Activated CD8-positive, alpha-beta T cell treated with anti-CD3 and anti-CD28 coated beads, Interleukin-2, amount 10 ng/mL, durations not matched to agents 7 days and 5 days (primary cell): ENCODE measurements at regions not wholly inside any gene's neighbourhood (a gene's known extent, or its start where the extent isn't known, plus 50 kb on each side); places are given as distances from the start of the nearest gene placed in this dataset.
A peak's percentile ranks its signal among the peaks of the same experiment; 100 is the strongest.
"Not testable (repeated sequence)": the region's sequence is repeated elsewhere in the genome, so short reads cannot be mapped to it uniquely, and the experiment has no call there.

Source experiments
- ATAC-seq: fragments of 150-1000 bp; cut with Tn5 transposase; one replicate; pipeline ENCODE4 v1.10.0; 2021; ENCODE audit warnings: moderate library complexity
- CTCF ChIA-PET: fragments of 350-600 bp; sonication (Branson Sonifier 250); formaldehyde crosslinking; loops from one replicate; lab custom pipeline; 2021; ENCODE audit warnings: antibody characterized with exemption; lab: Charles Lee
- POLR2A ChIA-PET: fragments of 350-600 bp; sonication (Branson Sonifier 250); formaldehyde crosslinking; loops from one replicate; lab custom pipeline; 2021; ENCODE audit warnings: antibody characterized with exemption; lab: Charles Lee
- DNase-seq: peaks from one replicate; pipeline ENCODE4 v3.0.0-alpha.2; 2020
- H3K27ac Mint-ChIP-seq: one replicate; pipeline ENCODE4 v1.8.0; 2021; ENCODE audit warnings: mild to moderate bottlenecking, mixed read lengths
- H3K27me3 Mint-ChIP-seq: one replicate; pipeline ENCODE4 v1.8.0; 2021; ENCODE audit warnings: low read depth, mixed read lengths
- H3K36me3 Mint-ChIP-seq: one replicate; pipeline ENCODE4 v1.8.0; 2021; ENCODE audit warnings: low read depth, mixed read lengths
- H3K4me1 Mint-ChIP-seq: one replicate; pipeline ENCODE4 v1.8.0; 2021; ENCODE audit warnings: low read depth, mixed read lengths
- H3K4me3 Mint-ChIP-seq: one replicate; pipeline ENCODE4 v1.8.0; 2021; ENCODE audit warnings: mild to moderate bottlenecking, mixed read lengths
- H3K9me3 Mint-ChIP-seq: one replicate; pipeline ENCODE4 v1.8.0; 2022; ENCODE audit warnings: mixed read lengths; ENCODE audit not compliant: insufficient read depth

- ChIA-PET CTCF (no interaction called here), POLR2A (no interaction called here)
- DNase-seq (no peak), ATAC-seq (no peak)
- no peaks in the 10 kb centered on the region for H3K9me3 Mint-ChIP-seq
- no peak overlapping the region for H3K4me3 Mint-ChIP-seq
- H3K27me3 Mint-ChIP-seq = peaks cover 2% of the 10 kb centered on the region
- H3K4me1 Mint-ChIP-seq = peaks cover 16% of the 10 kb centered on the region
- no peaks in the 10 kb centered on the region for H3K36me3 Mint-ChIP-seq
- H3K27ac Mint-ChIP-seq = no peak overlapping the region
Observed at GRCh38 chr13:48810013-48810412, 156.3 kb downstream of the CYSLTR2 start.

GRCh38 chr13:48813518-48813917, 159.8 kb downstream of the CYSLTR2 start:
- ChIA-PET CTCF (no interaction called here), POLR2A (no interaction called here)
- Mint-ChIP-seq H3K36me3 (no peaks in the 10 kb centered on the region), H3K27ac (no peak overlapping the region), H3K4me1 (peaks cover 13% of the 10 kb centered on the region), H3K27me3 (peaks cover 2% of the 10 kb centered on the region), H3K4me3 (no peak overlapping the region), H3K9me3 (no peaks in the 10 kb centered on the region)
- ATAC-seq = no peak
- no peak for DNase-seq

GRCh38 chr13:48816700-48817099, 159.0 kb upstream of the FNDC3A start:
- peaks cover 13% of the 10 kb centered on the region for H3K4me1 Mint-ChIP-seq
- CTCF ChIA-PET = interaction anchor here (0.8 to 1.3 kb wide), 3 partner anchors 13 to 27 kb away, joined by 3 to 5 read pairs (median 3); no protein-coding TSS in a partner anchor
- no peak overlapping the region for H3K27ac Mint-ChIP-seq
- peak overlapping the region; percentile 50 for H3K4me3 Mint-ChIP-seq
- ATAC-seq = no peak
- no peak for DNase-seq
- POLR2A ChIA-PET = interaction anchor here (1.1 kb wide), 1 partner anchor 159 kb away, joined by 3 read pairs; the partner anchor contains the start of gene FNDC3A
- peaks cover 2% of the 10 kb centered on the region for H3K27me3 Mint-ChIP-seq
- no peaks in the 10 kb centered on the region for H3K36me3 Mint-ChIP-seq
- H3K9me3 Mint-ChIP-seq = no peaks in the 10 kb centered on the region

GRCh38 chr13:48817166-48817802, 158.4 kb upstream of the FNDC3A start:
- ChIA-PET CTCF (interaction anchor here (0.7 to 1.3 kb wide), 4 partner anchors 13 to 780 kb away, joined by 3 to 5 read pairs (median 3); partner anchors contain the start of gene NUDT15), POLR2A (interaction anchor here (1.0 to 1.1 kb wide), 2 partner anchors 12 to 159 kb away, joined by 3 read pairs; partner anchors contain the start of gene FNDC3A)
- no peaks in the 10 kb centered on the region for H3K9me3 Mint-ChIP-seq
- peaks cover 2% of the 10 kb centered on the region for H3K27me3 Mint-ChIP-seq
- peak overlapping the region; percentile 40 for H3K27ac Mint-ChIP-seq
- DNase-seq (no peak), ATAC-seq (peak; percentile 47)
- H3K36me3 Mint-ChIP-seq = no peaks in the 10 kb centered on the region
- peak overlapping the region; percentile 50 for H3K4me3 Mint-ChIP-seq
- H3K4me1 Mint-ChIP-seq = peaks cover 13% of the 10 kb centered on the region

- Mint-ChIP-seq H3K4me1 (peaks cover 13% of the 10 kb centered on the region), H3K27ac (no peak overlapping the region), H3K27me3 (no peaks in the 10 kb centered on the region), H3K9me3 (no peaks in the 10 kb centered on the region), H3K36me3 (no peaks in the 10 kb centered on the region), H3K4me3 (no peak overlapping the region)
- ATAC-seq (no peak), DNase-seq (no peak)
- ChIA-PET POLR2A (no interaction called here), CTCF (interaction anchor here (0.7 kb wide), 1 partner anchor 781 kb away, joined by 3 read pairs; the partner anchor contains the start of gene NUDT15)
Observed at GRCh38 chr13:48818495-48819356, 157.0 kb upstream of the FNDC3A start.

GRCh38 chr13:48819376-48819775, 156.3 kb upstream of the FNDC3A start:
- Mint-ChIP-seq H3K9me3 (no peaks in the 10 kb centered on the region), H3K27me3 (no peaks in the 10 kb centered on the region), H3K4me3 (no peak overlapping the region), H3K36me3 (no peaks in the 10 kb centered on the region), H3K4me1 (peaks cover 13% of the 10 kb centered on the region), H3K27ac (no peak overlapping the region)
- no peak for ATAC-seq
- ChIA-PET POLR2A (no interaction called here), CTCF (no interaction called here)
- no peak for DNase-seq

GRCh38 chr13:48819899-48820298, 155.8 kb upstream of the FNDC3A start:
- POLR2A ChIA-PET = no interaction called here
- ATAC-seq (no peak), DNase-seq (no peak)
- Mint-ChIP-seq H3K4me3 (no peak overlapping the region), H3K4me1 (peaks cover 13% of the 10 kb centered on the region), H3K9me3 (no peaks in the 10 kb centered on the region), H3K27ac (no peak overlapping the region), H3K36me3 (no peaks in the 10 kb centered on the region), H3K27me3 (no peaks in the 10 kb centered on the region)
- CTCF ChIA-PET = no interaction called here

- POLR2A ChIA-PET, H3K36me3 Mint-ChIP-seq, H3K27me3 Mint-ChIP-seq, H3K4me1 Mint-ChIP-seq, ATAC-seq, H3K27ac Mint-ChIP-seq, CTCF ChIA-PET, DNase-seq, H3K4me3 Mint-ChIP-seq: not testable (repeated sequence)
- H3K9me3 Mint-ChIP-seq = peaks cover 11% of the 10 kb centered on the region
Observed at GRCh38 chr13:48823526-48823925, 152.2 kb upstream of the FNDC3A start.

- H3K27ac Mint-ChIP-seq = no peak overlapping the region
- peaks cover 22% of the 10 kb centered on the region for H3K4me1 Mint-ChIP-seq
- ChIA-PET CTCF (no interaction called here), POLR2A (no interaction called here)
- ATAC-seq = no peak
- no peak overlapping the region for H3K4me3 Mint-ChIP-seq
- H3K27me3 Mint-ChIP-seq = no peaks in the 10 kb centered on the region
- H3K36me3 Mint-ChIP-seq = peaks cover 10% of the 10 kb centered on the region
- H3K9me3 Mint-ChIP-seq = peaks cover 11% of the 10 kb centered on the region
- DNase-seq = no peak
Observed at GRCh38 chr13:48826039-48826438, 149.7 kb upstream of the FNDC3A start.

GRCh38 chr13:48826922-48827454, 148.7 kb upstream of the FNDC3A start:
- Mint-ChIP-seq H3K9me3 (peaks cover 11% of the 10 kb centered on the region), H3K4me1 (peaks cover 25% of the 10 kb centered on the region)
- DNase-seq, H3K27ac Mint-ChIP-seq, H3K36me3 Mint-ChIP-seq, CTCF ChIA-PET, H3K4me3 Mint-ChIP-seq, ATAC-seq, POLR2A ChIA-PET, H3K27me3 Mint-ChIP-seq: not testable (repeated sequence)

- DNase-seq = no peak
- ChIA-PET CTCF (no interaction called here), POLR2A (no interaction called here)
Observed at GRCh38 chr13:48827709-48828108, 148.0 kb upstream of the FNDC3A start.

More at GRCh38 chr13:48827709-48828108, 148.0 kb upstream of the FNDC3A start:
- no peak for ATAC-seq
- Mint-ChIP-seq H3K27ac (no peak overlapping the region), H3K27me3 (no peaks in the 10 kb centered on the region), H3K9me3 (peaks cover 11% of the 10 kb centered on the region), H3K4me1 (peaks cover 25% of the 10 kb centered on the region), H3K36me3 (peaks cover 11% of the 10 kb centered on the region), H3K4me3 (no peak overlapping the region)
